OCI-LY7 (cell line): ENCODE measurements at regions not wholly inside any gene's neighbourhood (a gene's known extent, or its start where the extent isn't known, plus 50 kb on each side); places are given as distances from the start of the nearest gene placed in this dataset.

Experiments
- BruUV-seq: library from RNA; stranded (reverse); fragments of 400-500 nt; replicated peaks from 2 replicates; lab custom pipeline; 2021; lab: Mats Ljungman, UMichigan
- CTCF ChIA-PET: fragments of 300-600 bp; sonication (Branson Sonifier 250); formaldehyde crosslinking; loops from one replicate; lab custom pipeline; 2022; ENCODE audit warnings: antibody characterized with exemption; ENCODE audit not compliant: unreplicated experiment; lab: Charles Lee
- POLR2A ChIA-PET: fragments of 300-600 bp; sonication (Branson Sonifier 250); formaldehyde crosslinking; loops from one replicate; lab custom pipeline; 2022; ENCODE audit warnings: antibody characterized with exemption; lab: Charles Lee
- DNase-seq: peaks from one replicate; pipeline ENCODE4 v3.0.0-alpha.2; 2015; ENCODE audit warnings: low spot score
- H2AFZ ChIP-seq: fragments of 200-600 bp; sonication (generic), shearing (Covaris generic); 2 replicates; pipeline ENCODE4 v1.6.1; 2014; ENCODE audit warnings: mild to moderate bottlenecking, antibody characterized with exemption, low read length, moderate library complexity
- H3K27ac ChIP-seq: fragments of 200-600 bp; sonication (generic); 2 replicates; pipeline ENCODE4 v1.5.1; 2014; ENCODE audit warnings: mixed run types, low read depth, mild to moderate bottlenecking, moderate library complexity, low read length, inconsistent platforms; ENCODE audit not compliant: poor library complexity, severe bottlenecking
- H3K36me3 ChIP-seq: fragments of 200-600 bp; sonication (generic); 2 replicates; pipeline ENCODE4 v1.6.1; 2014; ENCODE audit warnings: mild to moderate bottlenecking, antibody characterized with exemption, low read length, moderate library complexity, mixed read lengths; ENCODE audit not compliant: insufficient read depth
- H3K4me1 ChIP-seq: fragments of 200-600 bp; sonication (generic); 2 replicates; pipeline ENCODE4 v1.5.1; 2014; ENCODE audit warnings: mild to moderate bottlenecking, low read length; ENCODE audit not compliant: insufficient read depth, poor library complexity, severe bottlenecking
- H3K4me2 ChIP-seq: fragments of 200-600 bp; sonication (generic); 2 replicates; pipeline ENCODE4 v1.6.1; 2014; ENCODE audit warnings: mild to moderate bottlenecking, low read length
- H3K4me3 ChIP-seq: fragments of 200-600 bp; sonication (generic); 2 replicates; pipeline ENCODE4 v1.5.1; 2014; ENCODE audit warnings: mild to moderate bottlenecking, low read depth, low read length; ENCODE audit not compliant: poor library complexity, severe bottlenecking
- H3K79me2 ChIP-seq: fragments of 200-600 bp; sonication (generic); 2 replicates; pipeline ENCODE4 v1.6.1; 2016; ENCODE audit warnings: low read depth, mild to moderate bottlenecking, low read length, moderate library complexity, mixed read lengths; ENCODE audit not compliant: insufficient read depth
- H3K9me2 ChIP-seq: fragments of 200-600 bp; sonication (generic); 2 replicates; pipeline ENCODE4 v1.6.1; 2016; ENCODE audit warnings: mild to moderate bottlenecking, low read length, mixed read lengths; ENCODE audit not compliant: insufficient read depth
- H3K9me3 ChIP-seq: fragments of 200-600 bp; sonication (generic); 2 replicates; pipeline ENCODE4 v1.6.1; 2014; ENCODE audit warnings: mild to moderate bottlenecking, mixed run types, low read length, mixed read lengths
- H4K20me1 ChIP-seq: fragments of 200-600 bp; sonication (generic); 2 replicates; pipeline ENCODE4 v1.6.1; 2014; ENCODE audit warnings: mild to moderate bottlenecking, antibody characterized with exemption, low read length, moderate library complexity, mixed read lengths; ENCODE audit not compliant: insufficient read depth
- CTCF ChIP-seq: fragments of 200-600 bp; sonication (generic); conservative IDR thresholded peaks from 2 replicates; pipeline ENCODE4 v1.5.1; 2014; ENCODE audit warnings: mild to moderate bottlenecking, antibody characterized with exemption, low read length, moderate library complexity, mixed read lengths
- EZH2phosphoT487 ChIP-seq: fragments of 200-600 bp; sonication (generic); IDR thresholded peaks from 2 replicates; pipeline ENCODE4 v1.6.1; 2018; ENCODE audit warnings: low read depth, borderline replicate concordance, mild to moderate bottlenecking, mixed run types, antibody characterized with exemption, low read length, moderate library complexity, mixed read lengths
- intact Hi-C: fragments of 100-400 bp; cut with micrococcal nuclease; formaldehyde crosslinking; loops from one replicate; pipeline ENCODE4 v1.10.0; 2022; ENCODE audit not compliant: unreplicated experiment

- Histone ChIP-seq H3K79me2 (no peaks in the 10 kb centered on the region), H3K4me2 (no peak overlapping the region), H4K20me1 (no peaks in the 10 kb centered on the region), H3K4me1 (no peaks in the 10 kb centered on the region), H3K4me3 (no peak overlapping the region), H3K9me2 (no peaks in the 10 kb centered on the region), H3K36me3 (no peaks in the 10 kb centered on the region), H3K9me3 (no peaks in the 10 kb centered on the region), H2AFZ (no peak overlapping the region), H3K27ac (no peak overlapping the region)
- no TSS peak for BruUV-seq
- no peak for DNase-seq
- intact Hi-C loops: no loop called here
- TF ChIP-seq CTCF (no peak), EZH2phosphoT487 (no peak)
- POLR2A ChIA-PET: interaction anchor here (1.0 kb wide), 1 partner anchor 19 kb away, joined by 3 read pairs; no protein-coding TSS in a partner anchor
- CTCF ChIA-PET: no interaction called here
Measured at GRCh38 chr6:114830515-114830914, 487.7 kb upstream of the HS3ST5 start.

- Histone ChIP-seq H3K9me2 (no peaks in the 10 kb centered on the region), H3K9me3 (no peaks in the 10 kb centered on the region), H3K79me2 (no peaks in the 10 kb centered on the region), H3K36me3 (no peaks in the 10 kb centered on the region), H3K27ac (no peak overlapping the region), H2AFZ (no peak overlapping the region), H3K4me1 (no peaks in the 10 kb centered on the region), H3K4me2 (no peak overlapping the region), H3K4me3 (no peak overlapping the region), H4K20me1 (no peaks in the 10 kb centered on the region)
- intact Hi-C loops: no loop called here
- DNase-seq: no peak
- POLR2A ChIA-PET: interaction anchor here (0.6 kb wide), 1 partner anchor 145 kb away, joined by 3 read pairs; no protein-coding TSS in a partner anchor
- BruUV-seq: no TSS peak
- CTCF ChIA-PET: no interaction called here
- TF ChIP-seq CTCF: no peak
- no peak for TF ChIP-seq EZH2phosphoT487
Measured at GRCh38 chr6:114827135-114827534, 484.3 kb upstream of the HS3ST5 start.

GRCh38 chr6:114824409-114824808 lies 481.6 kb upstream of the HS3ST5 start:
- CTCF ChIA-PET: no interaction called here
- H2AFZ ChIP-seq: no peak overlapping the region
- no peak overlapping the region for H3K27ac ChIP-seq
- no TSS peak for BruUV-seq
- no peak for TF ChIP-seq CTCF
- no peak for TF ChIP-seq EZH2phosphoT487
- no peaks in the 10 kb centered on the region for H3K79me2 ChIP-seq
- H3K36me3 ChIP-seq: no peaks in the 10 kb centered on the region
- no peaks in the 10 kb centered on the region for H4K20me1 ChIP-seq
- POLR2A ChIA-PET: no interaction called here
- H3K4me3 ChIP-seq: no peak overlapping the region
- no peaks in the 10 kb centered on the region for H3K9me2 ChIP-seq
- H3K4me2 ChIP-seq: no peak overlapping the region
- DNase-seq: no peak
- H3K9me3 ChIP-seq: no peaks in the 10 kb centered on the region
- intact Hi-C loops: no loop called here
- H3K4me1 ChIP-seq: no peaks in the 10 kb centered on the region
